Prostate gland (tissue), 2 donors: ENCODE measurements at regions not wholly inside any gene's neighbourhood (a gene's known extent, or its start where the extent isn't known, plus 50 kb on each side); places are given as distances from the start of the nearest gene placed in this dataset.

Source experiments
- DNase-seq: peaks from one replicate; pipeline ENCODE4 v3.0.0-alpha.2; 2019; ENCODE audit warnings: low spot score
- H3K27ac ChIP-seq, 2 donors: fragments of 200-600 bp; sonication (generic); 2 replicates each; pipeline ENCODE4 v1.5.1; 2017 to 2019
- H3K27me3 ChIP-seq: fragments of 200-600 bp; sonication (generic); replicated peaks from 2 replicates; pipeline ENCODE4 v1.5.1; 2019; ENCODE audit not compliant: insufficient read depth
- H3K36me3 ChIP-seq, 2 donors: fragments of 200-600 bp; sonication (generic); 1 replicate in 1 of 2; 2 replicates in 1 of 2; pipeline versions ENCODE4 v1.5.1 to v1.8.1; 2017 to 2019
- H3K4me1 ChIP-seq: fragments of 200-600 bp; sonication (generic); replicated peaks from 2 replicates; pipeline ENCODE4 v1.5.1; 2019
- H3K4me3 ChIP-seq, 2 donors: fragments of 200-600 bp; sonication (generic); 2 replicates each; pipeline ENCODE4 v1.5.1; 2017 to 2019
- H3K9me3 ChIP-seq: fragments of 200-600 bp; sonication (generic); 2 replicates; pipeline ENCODE4 v1.5.1; 2017
- POLR2A ChIP-seq: fragments of 450-650 bp; IDR thresholded peaks from one replicate; pipeline ENCODE4 v1.6.1; 2016; ENCODE audit warnings: antibody characterized with exemption, mild to moderate bottlenecking
- POLR2AphosphoS5 ChIP-seq: sonication (generic); formaldehyde crosslinking; IDR thresholded peaks from one replicate; pipeline ENCODE4 v1.6.1; 2017; ENCODE audit warnings: antibody characterized with exemption
- WGBS: methylation state at CpG from one replicate; pipeline ENCODE4 v1.1.5; 2018; 5-methylcytosine and 5-hydroxymethylcytosine counted together
- intact Hi-C: fragments of 100-400 bp; cut with DNase I; formaldehyde crosslinking; loops from one replicate; pipeline ENCODE4 v1.14.2; 2022
- TF ChIP-seq, protein P1 (sequence below), 4 experiments: fragments of 200-600 bp in 2 of 4; fragments of 450-650 bp in 2 of 4; sonication (generic) in 2 of 4; IDR thresholded peaks; 1 replicate in 3 of 4; 2 replicates in 1 of 4; pipeline ENCODE4 v1.5.1; 2016 to 2019; ENCODE audit warnings: antibody characterized with exemption in 4 of 4, mild to moderate bottlenecking in 2 of 4, moderate library complexity in 2 of 4

GRCh38 chr3:72335458-72336095, 512.7 kb downstream of the SHQ1 start:
- 83% methylated on average over 10 of the region's 10 CpGs for WGBS
- Histone ChIP-seq H3K36me3 (no peaks in the 10 kb centered on the region), H3K4me3 (no peak overlapping the region), H3K27ac (no peak overlapping the region), H3K4me1 (peaks cover 17% of the 10 kb centered on the region), H3K27me3 (no peaks in the 10 kb centered on the region), H3K9me3 (no peaks in the 10 kb centered on the region)
- no peak for DNase-seq
- intact Hi-C loops: no loop called here
- TF ChIP-seq POLR2A (no peak), POLR2AphosphoS5 (no peak)
- TF ChIP-seq, protein P1, sequence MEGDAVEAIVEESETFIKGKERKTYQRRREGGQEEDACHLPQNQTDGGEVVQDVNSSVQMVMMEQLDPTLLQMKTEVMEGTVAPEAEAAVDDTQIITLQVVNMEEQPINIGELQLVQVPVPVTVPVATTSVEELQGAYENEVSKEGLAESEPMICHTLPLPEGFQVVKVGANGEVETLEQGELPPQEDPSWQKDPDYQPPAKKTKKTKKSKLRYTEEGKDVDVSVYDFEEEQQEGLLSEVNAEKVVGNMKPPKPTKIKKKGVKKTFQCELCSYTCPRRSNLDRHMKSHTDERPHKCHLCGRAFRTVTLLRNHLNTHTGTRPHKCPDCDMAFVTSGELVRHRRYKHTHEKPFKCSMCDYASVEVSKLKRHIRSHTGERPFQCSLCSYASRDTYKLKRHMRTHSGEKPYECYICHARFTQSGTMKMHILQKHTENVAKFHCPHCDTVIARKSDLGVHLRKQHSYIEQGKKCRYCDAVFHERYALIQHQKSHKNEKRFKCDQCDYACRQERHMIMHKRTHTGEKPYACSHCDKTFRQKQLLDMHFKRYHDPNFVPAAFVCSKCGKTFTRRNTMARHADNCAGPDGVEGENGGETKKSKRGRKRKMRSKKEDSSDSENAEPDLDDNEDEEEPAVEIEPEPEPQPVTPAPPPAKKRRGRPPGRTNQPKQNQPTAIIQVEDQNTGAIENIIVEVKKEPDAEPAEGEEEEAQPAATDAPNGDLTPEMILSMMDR (IDR thresholded peaks at IDR 0.05): no peak

- intact Hi-C loops: no loop called here
- DNase-seq: no peak
- no peaks in the 10 kb centered on the region for H3K27me3 ChIP-seq
- no peaks in the 10 kb centered on the region for H3K36me3 ChIP-seq
- TF ChIP-seq POLR2A (no peak), POLR2AphosphoS5 (no peak)
- TF ChIP-seq, protein P1 (IDR thresholded peaks at IDR 0.05): no peak
- H3K9me3 ChIP-seq: no peaks in the 10 kb centered on the region
- no peak overlapping the region for H3K27ac ChIP-seq
- 87% methylated on average over 14 of the region's 14 CpGs for WGBS
- no peak overlapping the region for H3K4me3 ChIP-seq
- H3K4me1 ChIP-seq: peaks cover 17% of the 10 kb centered on the region
Measured at GRCh38 chr3:72334681-72335457, 513.4 kb downstream of the SHQ1 start.

DNA sequence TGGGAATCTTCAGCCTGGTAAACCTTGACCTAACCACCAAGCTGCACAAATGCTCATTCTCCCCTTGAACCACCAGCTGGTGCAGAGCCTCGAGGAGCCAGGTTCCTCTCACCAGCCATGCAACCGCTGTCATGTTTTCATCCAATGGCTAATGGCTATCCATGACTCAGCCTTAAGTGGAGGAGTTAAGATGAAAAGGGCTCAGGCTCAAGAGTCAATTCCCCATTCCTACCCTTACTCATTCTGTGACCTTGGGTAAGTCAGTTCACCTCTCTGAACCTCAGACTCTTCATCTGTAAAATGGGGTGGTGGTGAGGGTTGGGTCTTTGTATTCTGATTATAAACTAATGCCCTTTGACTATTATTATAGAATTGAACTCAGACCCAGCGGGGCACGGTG, 515.6 kb downstream of the SHQ1 start:
- no peak overlapping the region for H3K27ac ChIP-seq
- H3K4me3 ChIP-seq: no peak overlapping the region
- H3K9me3 ChIP-seq: no peaks in the 10 kb centered on the region
- H3K4me1 ChIP-seq: peaks cover 7% of the 10 kb centered on the region
- TF ChIP-seq POLR2AphosphoS5: no peak
- TF ChIP-seq, protein P1 (IDR thresholded peaks at IDR 0.05): no peak
- H3K36me3 ChIP-seq: no peaks in the 10 kb centered on the region
- no peak for DNase-seq
- intact Hi-C loops: no loop called here
- WGBS: 95% methylated on average over 4 of the region's 4 CpGs
- no peaks in the 10 kb centered on the region for H3K27me3 ChIP-seq

DNA sequence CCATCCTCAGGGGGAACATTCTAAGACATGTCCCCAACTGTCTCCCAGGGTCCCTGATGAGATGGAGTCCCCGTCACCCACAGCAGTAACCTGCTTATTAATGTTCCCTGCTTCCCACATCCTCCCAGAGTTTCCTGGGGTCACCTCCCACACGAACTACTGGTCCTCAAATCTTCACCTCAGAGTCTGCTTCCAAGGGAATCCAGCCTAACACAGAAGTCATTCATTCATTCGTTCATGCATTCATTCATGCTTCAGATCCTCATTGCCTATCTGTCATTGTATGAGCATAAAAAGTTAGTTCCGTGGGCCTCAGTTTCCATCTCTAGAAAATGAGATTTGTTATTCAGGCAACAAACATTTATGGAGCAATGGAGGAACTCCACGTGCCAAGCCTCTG, 516.2 kb downstream of the SHQ1 start:
- intact Hi-C loops: no loop called here
- H3K4me3 ChIP-seq: no peak overlapping the region
- 92% methylated on average over 5 of the region's 5 CpGs for WGBS
- peaks cover 4% of the 10 kb centered on the region for H3K4me1 ChIP-seq
- no peaks in the 10 kb centered on the region for H3K9me3 ChIP-seq
- no peak for DNase-seq
- TF ChIP-seq, protein P1 (IDR thresholded peaks at IDR 0.05): no peak
- TF ChIP-seq POLR2AphosphoS5: no peak
- TF ChIP-seq POLR2A: no peak
- no peak overlapping the region for H3K27ac ChIP-seq
- no peaks in the 10 kb centered on the region for H3K36me3 ChIP-seq
- no peaks in the 10 kb centered on the region for H3K27me3 ChIP-seq

DNA sequence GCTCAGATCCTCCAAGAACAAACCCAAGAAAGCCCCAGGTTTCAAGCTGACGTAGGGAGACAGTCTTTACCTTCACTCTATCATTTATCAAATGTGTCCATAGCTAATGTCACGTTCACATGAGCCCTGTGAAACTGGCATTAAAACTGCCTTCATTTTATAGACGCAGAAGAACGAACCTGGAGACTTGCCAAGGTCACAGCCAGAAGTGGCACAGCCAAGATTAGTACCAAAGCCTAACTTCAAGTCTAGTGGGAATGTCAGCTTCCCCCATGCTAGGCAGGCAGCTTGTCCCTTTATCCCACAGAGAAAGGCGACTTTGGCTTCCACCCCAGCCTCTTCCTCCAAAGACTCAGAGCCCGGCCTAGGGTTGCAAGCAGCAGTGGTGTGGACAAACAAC, 517.2 kb downstream of the SHQ1 start:
- TF ChIP-seq, protein P1 (IDR thresholded peaks at IDR 0.05): no peak
- TF ChIP-seq POLR2AphosphoS5 (no peak), POLR2A (no peak)
- Histone ChIP-seq H3K9me3 (no peaks in the 10 kb centered on the region), H3K27ac (no peak overlapping the region), H3K27me3 (no peaks in the 10 kb centered on the region), H3K4me1 (no peaks in the 10 kb centered on the region), H3K36me3 (no peaks in the 10 kb centered on the region), H3K4me3 (no peak overlapping the region)
- no peak for DNase-seq
- 61% methylated on average over 6 of the region's 6 CpGs for WGBS
- intact Hi-C loops: no loop called here
